Stomach smooth muscle (tissue), 2 donors: ENCODE measurements at regions not wholly inside any gene's neighbourhood (a gene's known extent, or its start where the extent isn't known, plus 50 kb on each side); places are given as distances from the start of the nearest gene placed in this dataset.

ENCODE experiments used
- H3K27ac ChIP-seq: one replicate; pipeline ENCODE4 v1.7.0; 2013; ENCODE audit warnings: mild to moderate bottlenecking, low read length, inconsistent platforms
- H3K27me3 ChIP-seq, 2 donors: one replicate each; pipeline ENCODE4 v1.7.0; 2013; ENCODE audit warnings: low read length in 2 of 2; ENCODE audit not compliant: insufficient read depth in 2 of 2, control insufficient read depth in 1 of 2
- H3K36me3 ChIP-seq, 2 donors: one replicate each; pipeline ENCODE4 v1.7.0; 2013; ENCODE audit warnings: low read length in 2 of 2; ENCODE audit not compliant: control insufficient read depth in 2 of 2, insufficient read depth in 2 of 2
- H3K4me1 ChIP-seq: one replicate; pipeline ENCODE4 v1.7.0; 2013; ENCODE audit warnings: low read length; ENCODE audit not compliant: control insufficient read depth, insufficient read depth
- H3K4me3 ChIP-seq, 2 donors: one replicate each; pipeline ENCODE4 v1.7.0; 2013; ENCODE audit warnings: low read length in 2 of 2
- H3K9ac ChIP-seq, 2 donors: one replicate each; pipeline ENCODE4 v1.7.0; 2013; ENCODE audit warnings: low read length in 2 of 2, mild to moderate bottlenecking in 1 of 2
- H3K9me3 ChIP-seq, 2 donors: one replicate each; pipeline ENCODE4 v1.7.0; 2013; ENCODE audit warnings: low read length in 2 of 2; ENCODE audit not compliant: control insufficient read depth in 2 of 2
- donor health status: healthy.
- donor health status: Pancreatic carcinoma.

GRCh38 chr2:191756761-191757160 is 78.8 kb downstream of the NABP1 start:
- Histone ChIP-seq H3K9me3 (no peaks in the 10 kb centered on the region), H3K4me3 (no peak overlapping the region), H3K27me3 (no peaks in the 10 kb centered on the region), H3K27ac (no peak overlapping the region), H3K9ac (no peak overlapping the region), H3K4me1 (no peaks in the 10 kb centered on the region), H3K36me3 (no peaks in the 10 kb centered on the region)

- Histone ChIP-seq H3K4me3 (no peak overlapping the region), H3K27ac (no peak overlapping the region), H3K4me1 (no peaks in the 10 kb centered on the region), H3K9me3 (no peaks in the 10 kb centered on the region), H3K27me3 (no peaks in the 10 kb centered on the region), H3K9ac (no peak overlapping the region), H3K36me3 (no peaks in the 10 kb centered on the region)
Measured at GRCh38 chr2:191757208-191757607, 79.3 kb downstream of the NABP1 start.

GRCh38 chr2:191758518-191759507 is 80.9 kb downstream of the NABP1 start:
- Histone ChIP-seq H3K4me1 (no peaks in the 10 kb centered on the region), H3K9ac (no peak overlapping the region), H3K27ac (no peak overlapping the region), H3K36me3 (no peaks in the 10 kb centered on the region), H3K9me3 (no peaks in the 10 kb centered on the region), H3K27me3 (no peaks in the 10 kb centered on the region), H3K4me3 (no peak overlapping the region)

GRCh38 chr2:191759680-191760079 is 81.7 kb downstream of the NABP1 start:
- Histone ChIP-seq H3K4me1 (no peaks in the 10 kb centered on the region), H3K4me3 (no peak overlapping the region), H3K9me3 (no peaks in the 10 kb centered on the region), H3K27me3 (no peaks in the 10 kb centered on the region), H3K9ac (no peak overlapping the region), H3K27ac (no peak overlapping the region), H3K36me3 (no peaks in the 10 kb centered on the region)

- H3K27me3 ChIP-seq: no peaks in the 10 kb centered on the region
Measured at GRCh38 chr2:191760655-191761262, 82.8 kb downstream of the NABP1 start.

DNA sequence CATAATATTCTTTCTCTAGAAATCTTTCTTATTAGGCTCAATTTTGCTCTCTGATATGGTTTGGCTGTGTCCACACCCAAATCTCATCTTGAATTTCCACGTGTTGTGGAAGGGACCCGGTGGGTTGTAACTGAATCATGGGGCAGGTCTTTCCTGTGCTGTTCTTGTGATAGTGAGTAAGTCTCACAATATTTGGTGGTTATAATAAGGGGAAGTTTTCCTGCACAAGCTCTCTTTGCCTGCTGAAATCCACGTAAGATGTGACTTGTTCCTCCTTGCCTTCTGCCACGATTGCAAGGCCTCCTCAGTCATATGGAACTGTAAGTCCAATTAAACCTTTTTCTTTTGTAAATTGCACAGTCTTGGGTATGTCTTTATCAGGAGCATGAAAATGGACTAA is 73.8 kb downstream of the CAVIN2 start:
- H3K36me3 ChIP-seq: no peaks in the 10 kb centered on the region
- no peak overlapping the region for H3K9ac ChIP-seq
- H3K27ac ChIP-seq: no peak overlapping the region
- no peaks in the 10 kb centered on the region for H3K9me3 ChIP-seq
- H3K4me1 ChIP-seq: no peaks in the 10 kb centered on the region
- H3K4me3 ChIP-seq: no peak overlapping the region
- H3K27me3 ChIP-seq: no peaks in the 10 kb centered on the region

More at GRCh38 chr2:191760655-191761262, 82.8 kb downstream of the NABP1 start:
- H3K9ac ChIP-seq: no peak overlapping the region
- H3K4me3 ChIP-seq: no peak overlapping the region
- H3K36me3 ChIP-seq: no peaks in the 10 kb centered on the region
- H3K9me3 ChIP-seq: no peaks in the 10 kb centered on the region
- no peaks in the 10 kb centered on the region for H3K4me1 ChIP-seq
- no peak overlapping the region for H3K27ac ChIP-seq

- Histone ChIP-seq H3K27ac (no peak overlapping the region), H3K27me3 (no peaks in the 10 kb centered on the region), H3K9ac (no peak overlapping the region), H3K4me3 (no peak overlapping the region), H3K9me3 (no peaks in the 10 kb centered on the region), H3K36me3 (no peaks in the 10 kb centered on the region), H3K4me1 (no peaks in the 10 kb centered on the region)
Measured at GRCh38 chr2:191777351-191777750, 69.5 kb downstream of the CAVIN2 start.

DNA sequence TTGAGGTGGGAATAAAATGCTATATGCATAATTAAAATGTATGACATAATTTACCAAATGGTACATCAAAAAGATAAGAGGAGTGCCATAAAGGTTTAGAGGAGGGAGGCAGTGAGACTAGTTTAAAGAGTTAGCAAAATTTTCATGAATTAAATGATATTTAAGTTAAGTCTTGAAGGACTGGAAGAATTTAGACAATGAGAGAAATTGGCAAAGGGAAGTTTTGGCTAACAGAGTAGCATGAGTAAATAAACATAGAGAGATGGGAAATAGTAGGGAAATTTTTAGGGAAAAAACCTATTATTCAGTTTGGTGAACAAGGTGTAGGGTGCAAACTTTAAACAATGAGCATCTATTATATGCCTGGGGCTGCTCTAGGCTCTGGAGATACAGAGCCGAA is 68.8 kb downstream of the CAVIN2 start:
- Histone ChIP-seq H3K9me3 (no peaks in the 10 kb centered on the region), H3K27ac (no peak overlapping the region), H3K27me3 (no peaks in the 10 kb centered on the region), H3K4me3 (no peak overlapping the region), H3K36me3 (no peaks in the 10 kb centered on the region), H3K9ac (no peak overlapping the region), H3K4me1 (no peaks in the 10 kb centered on the region)

GRCh38 chr2:191782351-191782750 is 64.5 kb downstream of the CAVIN2 start:
- no peaks in the 10 kb centered on the region for H3K27me3 ChIP-seq
- no peaks in the 10 kb centered on the region for H3K9me3 ChIP-seq
- no peaks in the 10 kb centered on the region for H3K4me1 ChIP-seq
- no peak overlapping the region for H3K4me3 ChIP-seq
- H3K36me3 ChIP-seq: no peaks in the 10 kb centered on the region
- no peak overlapping the region for H3K9ac ChIP-seq
- no peak overlapping the region for H3K27ac ChIP-seq

DNA sequence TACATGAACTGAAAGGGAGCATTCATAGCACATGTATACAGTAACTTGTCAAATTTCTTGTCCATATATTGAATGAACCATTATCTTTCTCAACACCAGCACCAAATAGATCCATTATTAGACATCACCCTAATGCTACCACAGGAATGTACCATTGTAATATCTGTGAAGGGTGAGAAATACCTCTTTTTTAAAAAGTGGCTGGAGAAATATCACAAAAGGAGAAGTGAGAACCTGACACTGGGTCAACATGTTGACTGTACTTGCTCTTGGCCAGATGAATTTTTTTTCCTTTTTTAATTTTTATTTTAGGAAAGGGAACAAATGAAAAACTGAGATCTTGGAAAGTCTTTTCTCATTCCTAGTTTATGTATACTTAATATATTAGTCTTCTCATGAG is 63.5 kb downstream of the CAVIN2 start:
- Histone ChIP-seq H3K9me3 (no peaks in the 10 kb centered on the region), H3K27me3 (no peaks in the 10 kb centered on the region), H3K27ac (no peak overlapping the region), H3K9ac (no peak overlapping the region), H3K4me1 (no peaks in the 10 kb centered on the region), H3K36me3 (no peaks in the 10 kb centered on the region), H3K4me3 (no peak overlapping the region)
